OCI-LY1 (cell line): ENCODE measurements at regions not wholly inside any gene's neighbourhood (a gene's known extent, or its start where the extent isn't known, plus 50 kb on each side); places are given as distances from the start of the nearest gene placed in this dataset.

Experiments
- EZH2 ChIP-seq: fragments of 200-600 bp; sonication (generic), shearing (Covaris generic); IDR thresholded peaks from 2 replicates; pipeline ENCODE4 v1.8.0; 2017; ENCODE audit warnings: borderline replicate concordance, mixed run types, mild to moderate bottlenecking, antibody characterized with exemption, low read length, moderate library complexity, mixed read lengths
- TF ChIP-seq, protein P1 (sequence below): fragments of 200-600 bp; sonication (generic), shearing (Covaris generic); IDR thresholded peaks from 2 replicates; pipeline ENCODE4 v1.5.1; 2017; ENCODE audit warnings: mild to moderate bottlenecking, antibody characterized with exemption, low read length, moderate library complexity, mixed read lengths

DNA sequence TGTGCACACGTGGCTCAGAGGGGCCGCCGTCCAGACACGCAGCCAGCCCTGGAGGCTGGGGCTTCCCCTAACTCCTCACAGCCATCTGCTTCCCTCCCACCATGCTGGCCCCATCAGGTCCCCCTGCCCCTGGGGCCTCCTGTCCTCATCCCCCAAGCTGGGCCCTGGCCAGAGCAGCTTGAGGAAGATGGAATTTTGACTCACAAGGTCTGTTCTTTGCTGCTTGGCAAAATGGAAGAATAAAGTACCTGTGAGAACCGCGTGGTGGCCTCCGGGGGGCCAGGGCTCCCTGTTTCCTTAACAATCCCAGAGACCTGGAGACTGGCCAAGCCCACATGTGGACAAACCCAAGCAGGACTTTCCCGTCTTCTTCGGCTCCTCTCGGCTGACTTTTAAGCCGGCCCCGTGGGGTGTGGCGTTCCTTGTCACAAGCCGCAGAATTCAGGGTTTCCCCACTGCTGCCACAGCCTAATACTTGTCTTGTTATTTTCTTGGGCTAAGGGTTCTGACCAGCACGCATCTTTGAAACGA is 872.8 kb downstream of the BRD1 start:
- TF ChIP-seq, protein P1, sequence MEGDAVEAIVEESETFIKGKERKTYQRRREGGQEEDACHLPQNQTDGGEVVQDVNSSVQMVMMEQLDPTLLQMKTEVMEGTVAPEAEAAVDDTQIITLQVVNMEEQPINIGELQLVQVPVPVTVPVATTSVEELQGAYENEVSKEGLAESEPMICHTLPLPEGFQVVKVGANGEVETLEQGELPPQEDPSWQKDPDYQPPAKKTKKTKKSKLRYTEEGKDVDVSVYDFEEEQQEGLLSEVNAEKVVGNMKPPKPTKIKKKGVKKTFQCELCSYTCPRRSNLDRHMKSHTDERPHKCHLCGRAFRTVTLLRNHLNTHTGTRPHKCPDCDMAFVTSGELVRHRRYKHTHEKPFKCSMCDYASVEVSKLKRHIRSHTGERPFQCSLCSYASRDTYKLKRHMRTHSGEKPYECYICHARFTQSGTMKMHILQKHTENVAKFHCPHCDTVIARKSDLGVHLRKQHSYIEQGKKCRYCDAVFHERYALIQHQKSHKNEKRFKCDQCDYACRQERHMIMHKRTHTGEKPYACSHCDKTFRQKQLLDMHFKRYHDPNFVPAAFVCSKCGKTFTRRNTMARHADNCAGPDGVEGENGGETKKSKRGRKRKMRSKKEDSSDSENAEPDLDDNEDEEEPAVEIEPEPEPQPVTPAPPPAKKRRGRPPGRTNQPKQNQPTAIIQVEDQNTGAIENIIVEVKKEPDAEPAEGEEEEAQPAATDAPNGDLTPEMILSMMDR = no peak
- no peak for TF ChIP-seq EZH2
